ENCODE measurements at regions not wholly inside any gene's neighbourhood (a gene's known extent, or its start where the extent isn't known, plus 50 kb on each side); places are given as distances from the start of the nearest gene placed in this dataset.

GRCh38 chr3:13224967-13225366 is 151.7 kb upstream of the IQSEC1 start:
- TF ChIP-seq, protein P1, sequence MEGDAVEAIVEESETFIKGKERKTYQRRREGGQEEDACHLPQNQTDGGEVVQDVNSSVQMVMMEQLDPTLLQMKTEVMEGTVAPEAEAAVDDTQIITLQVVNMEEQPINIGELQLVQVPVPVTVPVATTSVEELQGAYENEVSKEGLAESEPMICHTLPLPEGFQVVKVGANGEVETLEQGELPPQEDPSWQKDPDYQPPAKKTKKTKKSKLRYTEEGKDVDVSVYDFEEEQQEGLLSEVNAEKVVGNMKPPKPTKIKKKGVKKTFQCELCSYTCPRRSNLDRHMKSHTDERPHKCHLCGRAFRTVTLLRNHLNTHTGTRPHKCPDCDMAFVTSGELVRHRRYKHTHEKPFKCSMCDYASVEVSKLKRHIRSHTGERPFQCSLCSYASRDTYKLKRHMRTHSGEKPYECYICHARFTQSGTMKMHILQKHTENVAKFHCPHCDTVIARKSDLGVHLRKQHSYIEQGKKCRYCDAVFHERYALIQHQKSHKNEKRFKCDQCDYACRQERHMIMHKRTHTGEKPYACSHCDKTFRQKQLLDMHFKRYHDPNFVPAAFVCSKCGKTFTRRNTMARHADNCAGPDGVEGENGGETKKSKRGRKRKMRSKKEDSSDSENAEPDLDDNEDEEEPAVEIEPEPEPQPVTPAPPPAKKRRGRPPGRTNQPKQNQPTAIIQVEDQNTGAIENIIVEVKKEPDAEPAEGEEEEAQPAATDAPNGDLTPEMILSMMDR (IDR thresholded peaks at IDR 0.05; ENCODE audit: borderline replicate concordance, insufficient read depth, low read depth, low read length): no peak
- H3K4me3 ChIP-seq (ENCODE audit: low read depth, low read length): no peak overlapping the region

- H3K4me3 ChIP-seq (ENCODE audit: low read depth, low read length): no peak overlapping the region
- TF ChIP-seq, protein P1 (IDR thresholded peaks at IDR 0.05; ENCODE audit: borderline replicate concordance, insufficient read depth, low read depth, low read length): no peak
Observed at GRCh38 chr3:13223574-13224237, 150.5 kb upstream of the IQSEC1 start.

DNA sequence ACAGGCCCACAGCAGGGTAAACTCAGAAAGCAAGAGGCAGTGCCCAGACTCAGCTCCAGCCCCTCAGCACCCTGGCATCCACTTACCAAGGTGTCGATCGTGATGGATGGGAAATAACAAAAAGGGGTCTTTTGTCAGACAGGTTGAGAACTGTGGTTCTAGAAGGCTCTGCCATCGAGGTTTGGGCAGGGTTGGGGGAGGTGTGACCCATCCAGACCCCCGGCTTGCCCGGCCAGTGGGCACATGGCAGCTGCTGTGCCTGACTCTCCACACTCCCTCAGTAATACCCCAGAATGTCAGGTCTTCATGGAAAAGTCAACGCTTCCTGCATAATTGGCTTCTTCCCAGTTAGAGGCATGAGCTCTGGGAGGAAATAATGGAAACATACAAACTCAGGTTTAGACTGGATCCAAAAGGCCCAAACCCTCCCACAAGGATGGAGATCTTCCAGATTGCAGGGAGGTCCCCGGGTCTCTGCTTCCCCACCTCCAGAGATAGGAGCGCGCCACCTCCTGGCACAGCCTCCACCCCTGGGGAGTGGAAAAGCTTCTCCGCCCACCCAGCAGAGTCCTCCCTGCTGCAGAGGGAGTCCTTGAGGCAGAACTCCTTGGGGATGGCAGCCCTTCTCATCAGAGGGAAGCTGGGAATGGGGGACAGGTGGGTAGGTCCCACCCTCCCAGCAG is 149.8 kb upstream of the IQSEC1 start:
- TF ChIP-seq, protein P1 (IDR thresholded peaks at IDR 0.05; ENCODE audit: borderline replicate concordance, insufficient read depth, low read depth, low read length): no peak
- H3K4me3 ChIP-seq (ENCODE audit: low read depth, low read length): no peak overlapping the region

DNA sequence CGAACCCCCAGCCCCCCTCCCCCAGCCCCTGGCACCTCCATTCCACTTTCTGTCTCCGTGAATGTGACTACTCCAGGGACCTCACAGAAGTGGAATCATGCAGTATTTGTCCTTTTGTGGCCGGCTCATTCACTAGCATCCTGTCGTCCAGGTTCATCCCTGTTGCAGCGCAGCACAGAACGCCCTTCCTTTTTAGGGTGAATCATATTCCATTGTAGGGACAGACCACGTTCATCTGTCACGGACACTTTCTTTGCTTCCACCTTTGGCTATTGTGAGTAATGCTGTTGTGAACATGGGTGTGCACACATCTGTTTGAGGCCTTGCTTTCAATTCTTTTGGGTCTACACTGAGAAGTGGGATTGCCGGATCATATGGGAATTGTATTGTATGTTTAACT is 148.9 kb upstream of the IQSEC1 start:
- no peak overlapping the region for H3K4me3 ChIP-seq (ENCODE audit: low read depth, low read length)
- TF ChIP-seq, protein P1 (IDR thresholded peaks at IDR 0.05; ENCODE audit: borderline replicate concordance, insufficient read depth, low read depth, low read length): no peak

GRCh38 chr3:13221491-13222061 is 148.3 kb upstream of the IQSEC1 start:
- TF ChIP-seq, protein P1 (IDR thresholded peaks at IDR 0.05; ENCODE audit: borderline replicate concordance, insufficient read depth, low read depth, low read length): no peak
- H3K4me3 ChIP-seq (ENCODE audit: low read depth, low read length): no peak overlapping the region

DNA sequence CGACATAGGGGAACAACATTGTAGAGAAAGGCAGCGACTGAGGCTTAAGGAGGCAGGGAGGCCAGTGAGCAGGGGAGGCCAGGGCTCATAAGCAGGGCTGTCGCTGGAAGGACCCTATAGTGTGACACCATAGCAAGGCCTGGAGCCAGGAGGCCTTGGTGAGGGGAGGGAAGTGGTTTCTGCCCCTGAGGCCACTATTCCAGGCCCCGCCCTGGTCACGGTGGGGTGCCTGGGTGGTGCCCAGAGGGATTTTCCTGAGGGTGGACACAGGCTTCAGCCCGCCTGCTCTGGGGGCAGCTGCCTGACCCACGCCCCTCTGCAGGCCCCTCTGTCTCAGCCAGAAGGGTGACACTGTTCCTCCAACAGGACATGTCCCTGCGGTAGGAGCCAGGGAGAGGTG is 147.8 kb upstream of the IQSEC1 start:
- no peak overlapping the region for H3K4me3 ChIP-seq (ENCODE audit: low read depth, low read length)
- TF ChIP-seq, protein P1 (IDR thresholded peaks at IDR 0.05; ENCODE audit: borderline replicate concordance, insufficient read depth, low read depth, low read length): no peak

DNA sequence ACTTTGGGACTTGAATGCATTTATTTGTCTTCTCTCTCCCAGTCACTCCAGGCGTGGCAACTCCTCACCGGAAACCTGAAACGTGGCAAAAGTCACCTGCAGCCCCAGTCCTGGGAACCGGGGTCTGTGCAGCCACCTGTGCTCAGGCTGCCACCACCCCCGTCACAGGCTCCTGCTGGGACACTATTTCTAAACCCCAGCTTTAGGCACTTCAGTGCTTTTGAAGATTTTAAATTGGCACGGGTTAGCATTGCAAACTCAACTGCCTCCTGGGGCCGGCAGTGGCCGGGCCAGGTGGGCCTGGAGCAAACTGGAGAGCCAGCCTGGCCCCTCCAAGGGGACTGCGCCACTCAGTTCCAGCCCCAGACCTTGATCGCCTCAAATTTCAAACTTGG is 146.7 kb upstream of the IQSEC1 start:
- TF ChIP-seq, protein P1 (IDR thresholded peaks at IDR 0.05; ENCODE audit: borderline replicate concordance, insufficient read depth, low read depth, low read length): no peak
- H3K4me3 ChIP-seq (ENCODE audit: low read depth, low read length): no peak overlapping the region
